OCI-LY1 (cell line): ENCODE measurements at regions not wholly inside any gene's neighbourhood (a gene's known extent, or its start where the extent isn't known, plus 50 kb on each side); places are given as distances from the start of the nearest gene placed in this dataset.

ENCODE experiments used
- H2AFZ ChIP-seq: fragments of 200-600 bp; sonication (generic), shearing (Covaris generic); 2 replicates; pipeline ENCODE4 v1.6.0; 2014; ENCODE audit warnings: antibody characterized with exemption, mild to moderate bottlenecking, low read length
- H3F3A ChIP-seq: fragments of 200-600 bp; sonication (generic), shearing (Covaris generic); 2 replicates; pipeline ENCODE4 v1.6.0; 2014; ENCODE audit warnings: mild to moderate bottlenecking, antibody characterized with exemption, low read length, moderate library complexity; ENCODE audit not compliant: insufficient read depth
- H3K27ac ChIP-seq: fragments of 200-600 bp; sonication (generic); 2 replicates; pipeline ENCODE4 v1.5.1; 2014; ENCODE audit warnings: low read length, mixed run types, mild to moderate bottlenecking, low read depth; ENCODE audit not compliant: poor library complexity, severe bottlenecking
- H3K27me3 ChIP-seq: fragments of 200-600 bp; sonication (generic); 2 replicates; pipeline ENCODE4 v1.6.0; 2014; ENCODE audit warnings: antibody characterized with exemption, mild to moderate bottlenecking, low read length, moderate library complexity; ENCODE audit not compliant: insufficient read depth
- H3K36me3 ChIP-seq: fragments of 200-600 bp; sonication (generic); 2 replicates; pipeline ENCODE4 v1.6.1; 2014; ENCODE audit warnings: mild to moderate bottlenecking, antibody characterized with exemption, low read length, moderate library complexity, mixed read lengths; ENCODE audit not compliant: insufficient read depth
- H3K4me1 ChIP-seq: fragments of 200-600 bp; sonication (generic); 2 replicates; pipeline ENCODE4 v1.5.1; 2014; ENCODE audit warnings: mild to moderate bottlenecking, low read length, moderate library complexity; ENCODE audit not compliant: insufficient read depth, severe bottlenecking
- H3K4me2 ChIP-seq: fragments of 200-600 bp; sonication (generic), shearing (Covaris generic); 2 replicates; pipeline ENCODE4 v1.6.1; 2014; ENCODE audit warnings: low read length
- H3K4me3 ChIP-seq: fragments of 200-600 bp; sonication (generic); 2 replicates; pipeline ENCODE4 v1.5.1; 2014; ENCODE audit warnings: low read length, low read depth, mild to moderate bottlenecking, mixed read lengths; ENCODE audit not compliant: poor library complexity, severe bottlenecking
- H3K79me2 ChIP-seq: fragments of 200-600 bp; shearing (Covaris generic); 2 replicates; pipeline ENCODE4 v1.6.1; 2016; ENCODE audit warnings: mixed run types, low read length, mixed read lengths; ENCODE audit not compliant: insufficient read depth
- H3K9ac ChIP-seq: fragments of 200-600 bp; sonication (generic), shearing (Covaris generic); 2 replicates; pipeline ENCODE4 v1.6.1; 2014; ENCODE audit warnings: mild to moderate bottlenecking, low read length, mixed read lengths
- H3K9me2 ChIP-seq: fragments of 200-600 bp; sonication (generic), shearing (Covaris generic); 2 replicates; pipeline ENCODE4 v1.6.1; 2014; ENCODE audit warnings: low read depth, mild to moderate bottlenecking, low read length, mixed read lengths
- H3K9me3 ChIP-seq: fragments of 200-600 bp; shearing (Covaris generic); 2 replicates; pipeline ENCODE4 v1.6.1; 2014; ENCODE audit warnings: low read length, mixed read lengths
- H4K20me1 ChIP-seq: fragments of 200-600 bp; sonication (generic), shearing (Covaris generic); 2 replicates; pipeline ENCODE4 v1.6.0; 2016; ENCODE audit warnings: mild to moderate bottlenecking, low read length; ENCODE audit not compliant: insufficient read depth
- CTCF ChIP-seq: fragments of 200-600 bp; sonication (generic), shearing (Covaris generic); IDR thresholded peaks from 2 replicates; pipeline ENCODE4 v1.5.1; 2017; ENCODE audit warnings: mild to moderate bottlenecking, antibody characterized with exemption, low read length, moderate library complexity, mixed read lengths
- EZH2 ChIP-seq: fragments of 200-600 bp; sonication (generic), shearing (Covaris generic); IDR thresholded peaks from 2 replicates; pipeline ENCODE4 v1.8.0; 2017; ENCODE audit warnings: borderline replicate concordance, mixed run types, mild to moderate bottlenecking, antibody characterized with exemption, low read length, moderate library complexity, mixed read lengths

- Histone ChIP-seq H3K79me2 (no peaks in the 10 kb centered on the region), H4K20me1 (no peaks in the 10 kb centered on the region), H3K27ac (no peak overlapping the region), H3K4me1 (no peaks in the 10 kb centered on the region), H3K9ac (no peak overlapping the region), H3K4me2 (no peak overlapping the region), H3F3A (no peaks in the 10 kb centered on the region), H2AFZ (no peak overlapping the region), H3K9me3 (no peaks in the 10 kb centered on the region), H3K27me3 (no peaks in the 10 kb centered on the region), H3K36me3 (no peaks in the 10 kb centered on the region), H3K9me2 (no peaks in the 10 kb centered on the region), H3K4me3 (no peak overlapping the region)
- TF ChIP-seq CTCF (no peak), EZH2 (no peak)
Measured at GRCh38 chr1:106646816-106647215, 409.7 kb upstream of the PRMT6 start.

- H3K9me2 ChIP-seq: no peaks in the 10 kb centered on the region
- no peak overlapping the region for H2AFZ ChIP-seq
- no peaks in the 10 kb centered on the region for H3F3A ChIP-seq
- H3K4me2 ChIP-seq: no peak overlapping the region
- no peaks in the 10 kb centered on the region for H3K4me1 ChIP-seq
- no peaks in the 10 kb centered on the region for H3K9me3 ChIP-seq
- H3K79me2 ChIP-seq: no peaks in the 10 kb centered on the region
- H4K20me1 ChIP-seq: no peaks in the 10 kb centered on the region
- H3K27ac ChIP-seq: no peak overlapping the region
- H3K27me3 ChIP-seq: no peaks in the 10 kb centered on the region
- no peak overlapping the region for H3K4me3 ChIP-seq
- H3K36me3 ChIP-seq: no peaks in the 10 kb centered on the region
- no peak overlapping the region for H3K9ac ChIP-seq
- TF ChIP-seq EZH2 (no peak), CTCF (no peak)
Measured at GRCh38 chr1:106651028-106651762, 405.3 kb upstream of the PRMT6 start.

- no peaks in the 10 kb centered on the region for H3K27me3 ChIP-seq
- no peak overlapping the region for H3K27ac ChIP-seq
- no peaks in the 10 kb centered on the region for H3K9me3 ChIP-seq
- no peak overlapping the region for H3K4me2 ChIP-seq
- H3K9me2 ChIP-seq: no peaks in the 10 kb centered on the region
- no peaks in the 10 kb centered on the region for H3K4me1 ChIP-seq
- H3K9ac ChIP-seq: no peak overlapping the region
- no peak overlapping the region for H2AFZ ChIP-seq
- no peaks in the 10 kb centered on the region for H3K79me2 ChIP-seq
- H3F3A ChIP-seq: no peaks in the 10 kb centered on the region
- no peaks in the 10 kb centered on the region for H4K20me1 ChIP-seq
- H3K36me3 ChIP-seq: no peaks in the 10 kb centered on the region
- TF ChIP-seq CTCF (no peak), EZH2 (no peak)
- no peak overlapping the region for H3K4me3 ChIP-seq
Measured at GRCh38 chr1:106659490-106660244, 396.8 kb upstream of the PRMT6 start.
